ENCODE measurements at regions not wholly inside any gene's neighbourhood (a gene's known extent, or its start where the extent isn't known, plus 50 kb on each side); places are given as distances from the start of the nearest gene placed in this dataset.

DNA sequence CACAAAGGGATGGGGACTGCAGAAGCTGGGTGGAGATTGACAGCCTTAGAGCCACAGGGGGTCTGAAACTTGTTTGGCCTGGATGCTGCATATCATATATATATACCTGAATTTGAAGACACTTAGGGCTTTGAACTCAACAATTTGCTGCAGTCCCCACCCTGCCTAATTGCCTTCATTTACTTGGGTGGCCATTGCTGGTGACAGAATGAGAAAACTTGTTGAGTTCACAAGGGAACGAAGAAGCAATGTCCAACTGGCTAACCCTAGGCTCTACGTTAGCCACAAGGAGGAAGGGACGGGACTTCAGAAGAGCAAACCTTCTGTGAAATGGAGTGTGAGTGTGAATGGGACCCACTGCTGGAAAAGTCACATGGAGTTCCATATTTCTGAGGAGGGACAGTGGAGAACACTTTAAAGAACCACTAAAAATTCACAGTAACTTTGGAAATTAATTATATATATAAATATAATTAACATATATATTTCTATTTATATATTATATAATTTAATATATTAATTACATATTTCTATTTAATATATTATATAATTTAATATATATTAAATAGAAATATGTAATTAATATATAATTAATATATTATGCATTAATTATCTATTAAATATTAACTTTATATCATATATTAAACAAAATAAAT, 215.3 kb upstream of the SOX9 start:
- TF ChIP-seq, protein P1, sequence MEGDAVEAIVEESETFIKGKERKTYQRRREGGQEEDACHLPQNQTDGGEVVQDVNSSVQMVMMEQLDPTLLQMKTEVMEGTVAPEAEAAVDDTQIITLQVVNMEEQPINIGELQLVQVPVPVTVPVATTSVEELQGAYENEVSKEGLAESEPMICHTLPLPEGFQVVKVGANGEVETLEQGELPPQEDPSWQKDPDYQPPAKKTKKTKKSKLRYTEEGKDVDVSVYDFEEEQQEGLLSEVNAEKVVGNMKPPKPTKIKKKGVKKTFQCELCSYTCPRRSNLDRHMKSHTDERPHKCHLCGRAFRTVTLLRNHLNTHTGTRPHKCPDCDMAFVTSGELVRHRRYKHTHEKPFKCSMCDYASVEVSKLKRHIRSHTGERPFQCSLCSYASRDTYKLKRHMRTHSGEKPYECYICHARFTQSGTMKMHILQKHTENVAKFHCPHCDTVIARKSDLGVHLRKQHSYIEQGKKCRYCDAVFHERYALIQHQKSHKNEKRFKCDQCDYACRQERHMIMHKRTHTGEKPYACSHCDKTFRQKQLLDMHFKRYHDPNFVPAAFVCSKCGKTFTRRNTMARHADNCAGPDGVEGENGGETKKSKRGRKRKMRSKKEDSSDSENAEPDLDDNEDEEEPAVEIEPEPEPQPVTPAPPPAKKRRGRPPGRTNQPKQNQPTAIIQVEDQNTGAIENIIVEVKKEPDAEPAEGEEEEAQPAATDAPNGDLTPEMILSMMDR (conservative IDR thresholded peaks at IDR 0.05; ENCODE audit: low read length) = no peak
- TF ChIP-seq EZH2phosphoT487 (IDR thresholded peaks at IDR 0.05; ENCODE audit: borderline replicate concordance) = no peak

Data from Loucy (cell line).